Epidermal melanocyte (primary cell): ENCODE measurements at regions not wholly inside any gene's neighbourhood (a gene's known extent, or its start where the extent isn't known, plus 50 kb on each side); places are given as distances from the start of the nearest gene placed in this dataset.
"Not testable (repeated sequence)": the region's sequence is repeated elsewhere in the genome, so short reads cannot be mapped to it uniquely, and the experiment has no call there.

Experiments
- DNase-seq: peaks from one replicate; pipeline ENCODE4 v3.0.0; 2011; ENCODE audit warnings: low spot score; ENCODE audit not compliant: insufficient read length

GRCh38 chr3:39655718-39656117 lies 153.7 kb upstream of the MYRIP start:
- not testable (repeated sequence) for DNase-seq

DNA sequence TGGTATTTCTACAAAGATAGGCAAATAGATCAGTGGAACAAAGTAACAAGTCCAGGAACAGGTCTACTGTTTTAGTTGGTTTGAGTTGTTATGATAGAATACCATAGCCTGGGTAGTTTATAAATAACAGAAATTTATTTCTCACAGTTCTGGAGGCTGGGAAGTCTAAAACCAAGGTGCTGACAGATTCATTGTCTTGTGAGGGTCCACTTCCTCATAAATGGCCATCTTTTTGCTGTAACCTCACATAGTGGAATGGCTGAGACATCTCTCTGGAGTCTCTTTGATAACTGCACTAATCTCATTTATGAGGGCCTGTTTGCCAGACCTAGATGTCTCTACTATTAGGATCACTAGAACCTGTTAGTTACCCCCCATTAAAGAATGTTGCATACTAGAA lies 152.3 kb upstream of the MYRIP start:
- no peak for DNase-seq

DNA sequence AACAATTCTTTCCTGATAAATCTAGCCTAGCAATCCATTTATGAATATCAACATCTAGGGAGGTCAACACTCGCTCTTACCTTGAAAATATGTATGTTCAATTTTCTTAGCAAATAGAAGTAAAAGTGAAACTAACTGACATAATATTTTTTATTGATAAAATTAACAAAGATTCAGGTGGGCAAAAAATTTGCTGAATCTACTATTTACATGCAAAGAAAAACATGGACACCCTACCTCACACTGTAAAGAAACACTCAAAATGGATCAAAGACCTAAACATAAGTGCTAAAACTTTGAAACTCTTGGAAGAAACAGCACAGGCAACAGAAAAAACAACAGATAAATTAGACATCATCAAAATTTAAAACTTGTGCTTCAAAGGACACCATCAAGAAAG lies 151.6 kb upstream of the MYRIP start:
- no peak for DNase-seq

GRCh38 chr3:39664931-39665330 lies 144.5 kb upstream of the MYRIP start:
- no peak for DNase-seq

GRCh38 chr3:39665441-39665840 lies 144.0 kb upstream of the MYRIP start:
- DNase-seq: no peak

DNA sequence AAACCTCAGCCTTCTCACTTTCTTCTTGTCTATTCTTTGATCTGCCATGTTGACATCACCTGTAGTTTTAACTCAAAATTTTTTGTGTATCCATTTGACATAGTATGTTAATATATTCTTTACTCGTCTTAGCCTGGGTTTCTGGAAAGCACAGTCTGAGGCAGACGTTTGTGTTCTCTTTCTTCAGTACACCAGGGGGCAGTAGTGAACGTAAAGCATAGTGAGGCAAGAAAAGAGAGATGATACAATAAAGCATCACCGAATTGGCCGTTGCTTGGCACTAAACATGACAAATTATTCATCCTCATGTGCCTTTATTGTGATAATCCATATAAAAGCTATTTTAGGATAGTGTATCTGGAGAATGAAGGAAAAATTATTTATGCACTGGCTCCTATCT lies 141.0 kb upstream of the MYRIP start:
- DNase-seq: no peak

DNA sequence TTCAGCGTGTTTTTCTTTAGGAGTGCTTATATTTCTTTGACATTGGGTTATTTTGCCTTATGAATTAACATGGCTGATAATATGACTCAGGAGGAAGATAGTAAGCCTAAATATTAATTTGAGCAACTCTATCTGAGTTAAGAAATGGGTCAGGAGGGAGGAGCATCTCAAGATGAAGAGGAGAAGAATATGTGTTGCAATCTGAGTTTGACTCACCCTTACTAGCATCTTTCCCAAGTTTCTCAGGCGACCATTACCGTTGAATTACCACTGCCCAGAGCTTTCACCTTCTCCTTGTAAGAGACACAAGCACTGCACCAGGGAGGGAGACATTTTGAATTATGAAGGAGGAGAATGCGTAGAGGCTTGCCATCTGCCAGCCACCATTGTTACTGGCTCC lies 138.3 kb upstream of the MYRIP start:
- DNase-seq: no peak

- no peak for DNase-seq
Observed at GRCh38 chr3:39671600-39671999, 137.8 kb upstream of the MYRIP start.

- no peak for DNase-seq
Observed at GRCh38 chr3:39705351-39705900, 104.0 kb upstream of the MYRIP start.

- DNase-seq: peak; percentile 23
Observed at GRCh38 chr3:39707314-39707909, 102.0 kb upstream of the MYRIP start.

GRCh38 chr3:39712413-39713048 lies 96.9 kb upstream of the MYRIP start:
- no peak for DNase-seq

- not testable (repeated sequence) for DNase-seq
Observed at GRCh38 chr3:39713341-39713740, 96.1 kb upstream of the MYRIP start.

GRCh38 chr3:39716849-39717248 lies 92.6 kb upstream of the MYRIP start:
- no peak for DNase-seq

- DNase-seq: no peak
Observed at GRCh38 chr3:39718674-39719595, 90.5 kb upstream of the MYRIP start.

DNA sequence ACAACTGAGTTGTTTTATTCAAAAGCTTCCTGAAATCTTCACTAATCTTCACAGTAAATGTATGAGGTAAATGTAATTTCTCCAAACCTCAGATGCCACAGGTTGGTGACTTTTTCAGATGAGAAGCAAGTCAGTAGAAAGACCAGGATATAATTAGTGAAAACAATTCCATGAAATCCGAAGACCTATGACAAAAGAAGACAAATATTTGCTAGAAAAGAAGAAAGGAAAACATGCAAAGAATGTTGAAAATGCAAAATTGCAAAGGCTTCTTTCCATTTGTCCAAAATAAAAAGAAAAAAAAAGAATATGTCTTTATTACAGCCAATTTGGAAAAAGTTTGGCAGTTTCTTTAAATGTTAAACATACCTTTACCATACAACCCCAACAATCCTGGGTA lies 88.3 kb upstream of the MYRIP start:
- no peak for DNase-seq

DNA sequence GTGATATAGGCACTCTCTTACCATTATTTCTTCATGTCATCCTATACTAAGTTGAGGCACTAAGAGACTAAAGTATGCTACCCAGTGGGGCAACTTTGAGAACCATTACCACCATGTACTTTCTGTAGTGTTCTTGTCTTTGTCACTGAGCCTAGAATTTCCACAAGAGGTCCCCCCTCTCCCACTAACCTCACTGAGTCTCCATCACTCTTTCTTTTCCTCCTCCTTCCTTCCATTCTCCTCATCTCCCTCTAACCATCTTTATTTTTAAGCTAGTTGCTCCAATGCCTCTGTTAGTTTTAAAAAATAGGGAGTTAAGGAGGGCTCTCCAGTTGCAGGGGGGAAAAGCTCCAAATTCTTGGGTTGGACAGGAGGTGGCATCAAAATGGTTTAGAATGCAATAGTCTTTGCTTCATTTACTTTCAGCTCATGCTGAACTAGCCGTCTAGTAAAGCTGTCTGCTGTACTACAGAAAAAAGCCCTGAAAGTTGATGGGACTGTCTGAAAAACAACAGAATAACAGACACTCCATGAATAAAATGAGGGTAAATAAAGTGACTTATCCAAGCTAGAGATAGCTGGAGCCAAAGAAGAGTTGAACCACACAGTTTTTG lies 85.1 kb upstream of the MYRIP start:
- DNase-seq: no peak

DNA sequence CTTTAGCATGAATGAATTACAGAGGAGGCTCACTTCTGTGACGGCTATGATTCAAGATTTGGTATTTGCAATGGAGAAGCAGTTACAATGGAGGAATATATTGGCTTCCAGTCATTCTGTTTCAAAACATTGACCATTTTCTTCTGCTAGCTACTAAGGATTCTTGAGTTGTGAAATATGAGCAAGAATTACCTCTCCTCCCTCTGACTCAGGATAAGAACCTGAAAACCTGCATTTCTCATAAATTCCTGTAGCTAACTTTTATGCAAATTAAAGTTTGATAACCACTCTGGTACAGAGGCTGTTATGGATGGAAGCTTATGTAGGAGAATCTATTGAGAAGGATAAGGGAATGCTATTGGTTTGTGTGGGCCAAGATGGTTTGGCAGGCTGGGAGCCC lies 84.1 kb upstream of the MYRIP start:
- DNase-seq: no peak

- no peak for DNase-seq
Observed at GRCh38 chr3:39727415-39727814, 82.0 kb upstream of the MYRIP start.

DNA sequence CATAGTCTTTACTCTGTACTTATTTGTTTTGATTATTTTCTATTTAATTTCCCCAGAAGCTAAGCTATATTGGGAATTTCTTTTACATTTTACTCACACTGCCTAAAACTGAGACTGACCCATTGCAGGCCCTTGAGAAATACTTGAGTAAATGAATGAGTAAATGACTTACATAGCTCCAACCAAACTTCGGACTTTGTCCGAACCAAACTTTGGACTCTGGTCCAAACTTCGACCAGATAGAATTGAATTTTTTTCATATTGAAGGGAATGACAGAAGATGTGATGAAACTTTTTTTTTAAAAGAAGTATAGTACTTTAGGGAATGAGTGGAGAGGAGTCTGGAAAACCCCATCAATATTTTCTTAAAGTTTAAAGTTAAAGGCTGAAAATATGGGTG lies 75.6 kb upstream of the MYRIP start:
- DNase-seq: no peak

DNA sequence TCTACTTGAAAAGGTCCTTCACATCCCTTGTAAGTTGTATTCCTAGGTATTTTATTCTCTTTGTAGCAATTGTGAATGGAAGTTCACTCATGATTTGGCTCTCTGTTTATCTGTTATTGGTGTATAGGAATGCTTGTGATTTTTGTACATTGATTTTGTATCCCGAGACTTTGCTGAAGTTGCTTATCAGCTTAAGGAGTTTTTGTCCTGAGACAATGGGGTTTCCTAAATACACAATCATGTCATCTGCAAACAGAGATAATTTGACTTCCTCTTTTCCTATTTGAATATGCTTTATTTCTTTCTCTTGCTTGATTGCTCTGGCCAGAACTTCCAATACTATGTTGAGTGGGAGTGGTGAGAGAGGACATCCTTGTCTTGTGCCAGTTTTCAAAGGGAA lies 69.8 kb upstream of the MYRIP start:
- DNase-seq: not testable (repeated sequence)

GRCh38 chr3:39744746-39745145 lies 64.7 kb upstream of the MYRIP start:
- DNase-seq: no peak

DNA sequence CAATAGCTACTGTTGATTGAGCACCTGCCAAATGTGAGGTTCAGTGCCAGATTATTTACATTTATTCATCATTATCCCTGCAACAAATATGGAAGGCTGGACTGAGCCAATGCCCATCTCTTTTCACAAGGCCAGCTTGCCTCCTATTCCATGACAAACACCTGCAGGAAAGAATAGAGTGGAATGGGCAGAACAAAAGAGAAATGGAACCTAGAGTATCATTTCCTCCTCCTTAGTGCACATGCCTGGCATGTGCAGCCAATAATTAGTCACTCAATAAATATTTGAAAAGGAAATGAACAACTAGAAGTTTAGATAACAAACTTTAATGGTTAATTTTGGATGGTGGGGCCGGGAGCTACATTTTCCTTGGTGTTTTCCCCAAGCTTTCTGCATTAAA lies 61.4 kb upstream of the MYRIP start:
- no peak for DNase-seq
